Astrocyte of the hippocampus (primary cell): ENCODE measurements at regions not wholly inside any gene's neighbourhood (a gene's known extent, or its start where the extent isn't known, plus 50 kb on each side); places are given as distances from the start of the nearest gene placed in this dataset.

Source experiments
- DNase-seq: peaks from one replicate; pipeline ENCODE4 v3.0.0; 2011; ENCODE audit warnings: low read depth, low spot score

DNA sequence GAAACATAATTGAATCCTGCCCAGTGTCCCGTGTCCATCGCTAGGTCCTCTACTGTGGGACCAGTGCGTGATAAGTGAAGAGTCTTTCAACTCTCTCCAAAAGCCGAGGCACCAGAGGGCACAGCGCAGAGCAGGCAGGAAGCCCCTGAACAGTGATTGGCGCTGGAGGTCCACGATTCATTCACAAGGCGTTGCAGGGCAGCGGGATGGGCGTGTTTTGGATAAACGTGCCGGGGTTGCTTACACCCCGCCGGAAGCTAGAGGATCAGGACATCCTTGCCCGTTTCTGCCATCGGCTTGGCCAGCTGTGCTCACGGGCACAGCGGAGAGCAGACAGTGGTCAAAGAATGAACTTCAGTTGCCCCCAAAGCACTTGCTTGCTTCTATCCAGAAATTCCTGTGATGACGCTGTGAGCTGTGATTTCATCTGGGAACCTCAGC lies 86.0 kb upstream of the PFKP start:
- peak; percentile 61 for DNase-seq

DNA sequence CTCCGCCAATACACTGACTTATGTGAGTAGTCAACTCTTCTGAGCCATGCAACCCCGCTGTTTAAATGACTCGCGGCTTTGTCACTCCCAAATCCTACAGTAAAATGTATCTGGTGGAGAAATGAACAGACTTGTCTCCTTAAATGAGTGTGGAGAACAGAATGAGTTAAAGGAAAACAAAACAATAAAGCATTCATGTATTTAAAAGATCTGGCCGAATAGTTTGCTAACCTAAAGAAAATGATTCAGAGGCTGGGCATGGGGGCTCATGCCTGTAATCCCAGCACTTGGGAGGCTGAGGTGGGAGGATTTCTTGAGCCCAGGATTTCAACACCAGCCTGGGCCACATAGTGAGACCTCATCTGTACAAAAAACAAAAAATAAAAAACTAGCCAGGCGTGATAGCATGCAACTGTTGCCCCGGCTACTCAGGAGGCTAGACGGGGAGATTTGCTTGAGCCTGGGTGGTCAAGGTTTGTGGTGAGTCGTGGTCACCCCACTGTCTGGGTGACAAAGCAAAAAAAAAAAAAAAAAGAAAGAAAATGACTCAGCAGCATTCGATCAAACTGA lies 86.5 kb upstream of the PFKP start:
- peak; percentile 70 for DNase-seq

- DNase-seq: peak; percentile 74
These were observed 87.2 kb upstream of the PFKP start for GRCh38 chr10:2980116-2980515.

DNA sequence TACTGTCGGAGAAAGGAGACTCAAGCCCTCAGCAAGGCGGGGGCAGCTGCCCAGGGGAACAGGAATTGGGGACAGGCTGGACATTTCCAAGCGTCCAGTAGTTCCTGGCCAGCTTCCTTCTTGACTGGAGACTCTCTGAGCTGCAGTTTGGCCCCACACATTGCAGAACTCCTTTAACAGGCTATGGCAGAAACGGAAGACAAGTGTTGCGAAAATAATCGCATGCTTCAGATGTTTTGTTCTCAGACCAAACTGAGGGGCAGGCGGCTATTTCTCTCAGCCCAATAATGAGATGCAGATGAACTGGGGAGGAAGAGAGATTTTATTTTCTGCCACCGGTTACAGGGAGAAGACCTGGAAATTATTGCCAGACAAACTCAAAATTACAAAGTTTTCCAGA lies 88.0 kb upstream of the PFKP start:
- DNase-seq: peak; percentile 68

DNA sequence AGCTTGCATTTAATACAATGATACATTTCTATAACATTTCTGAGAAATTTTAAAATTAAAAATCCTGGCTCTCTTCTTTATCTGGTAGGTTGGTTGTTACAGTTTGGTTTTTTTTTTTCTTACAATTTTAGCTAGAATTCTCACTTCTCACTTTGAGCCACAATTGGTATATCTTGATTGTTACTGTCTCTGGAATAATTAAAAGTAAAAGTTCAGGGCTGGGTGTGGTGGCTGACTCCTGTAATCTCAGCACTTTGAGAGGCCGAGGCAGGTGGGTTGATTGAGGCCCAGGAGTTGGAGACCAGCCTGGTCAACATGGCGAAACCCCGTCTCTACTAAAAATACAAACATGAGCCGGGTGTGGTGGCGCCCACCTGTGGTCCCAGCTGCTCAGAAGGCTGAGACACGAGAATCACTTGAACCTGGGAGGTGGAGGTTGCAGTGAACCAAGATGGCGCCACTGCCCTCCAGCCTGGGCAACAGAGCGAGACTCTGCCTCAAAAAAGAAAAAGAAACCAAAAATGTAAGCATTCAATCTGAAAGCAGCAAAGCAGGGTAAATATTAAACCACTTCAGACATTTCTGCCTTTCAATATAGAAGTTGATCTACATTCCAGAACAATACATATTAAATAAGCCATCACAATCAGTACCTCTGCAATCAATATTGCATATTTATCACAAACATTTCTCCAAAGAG lies 88.6 kb upstream of the PFKP start:
- DNase-seq: no peak

DNA sequence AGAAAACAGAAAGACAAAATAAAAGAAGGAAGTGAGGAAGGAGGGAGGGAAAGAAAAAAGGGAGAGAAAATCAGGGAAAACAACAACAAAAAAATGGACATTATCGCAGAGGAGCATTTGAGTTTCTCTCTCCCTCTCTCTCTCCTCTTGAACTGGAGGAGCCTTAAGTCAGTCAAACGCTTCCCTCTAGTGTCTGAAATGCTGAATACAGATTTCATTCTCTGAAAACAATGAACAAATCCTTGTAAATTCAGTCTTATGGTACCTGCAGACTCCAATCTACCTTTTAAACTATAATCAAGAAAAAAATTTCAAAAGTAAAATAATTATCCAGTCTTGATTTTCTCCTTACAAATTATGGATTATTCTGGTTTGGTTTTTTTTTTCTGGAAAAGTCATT lies 89.2 kb upstream of the PFKP start:
- peak; percentile 77 for DNase-seq

GRCh38 chr10:2974503-2975207 lies 92.7 kb upstream of the PFKP start:
- DNase-seq: no peak

DNA sequence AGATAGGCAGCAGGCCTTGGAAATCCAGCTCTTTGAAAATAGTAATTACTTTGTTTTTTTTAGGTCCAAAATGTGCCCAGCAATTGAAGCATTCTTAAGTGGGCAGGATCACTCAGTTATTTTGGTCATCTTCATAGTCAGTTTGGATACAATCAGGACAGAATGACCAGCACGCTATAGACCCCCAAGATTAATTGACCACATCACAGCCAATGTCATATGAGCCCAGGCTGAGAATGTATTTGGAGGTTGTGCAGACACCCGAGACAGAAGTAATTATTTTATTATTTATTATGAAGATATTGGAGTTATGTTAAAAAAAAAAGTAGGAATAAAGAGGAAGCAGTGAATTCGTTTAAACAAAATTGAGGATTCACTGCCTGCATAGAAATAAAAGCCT lies 93.3 kb upstream of the PFKP start:
- DNase-seq: no peak

GRCh38 chr10:2972810-2973209 lies 94.5 kb upstream of the PFKP start:
- no peak for DNase-seq

DNA sequence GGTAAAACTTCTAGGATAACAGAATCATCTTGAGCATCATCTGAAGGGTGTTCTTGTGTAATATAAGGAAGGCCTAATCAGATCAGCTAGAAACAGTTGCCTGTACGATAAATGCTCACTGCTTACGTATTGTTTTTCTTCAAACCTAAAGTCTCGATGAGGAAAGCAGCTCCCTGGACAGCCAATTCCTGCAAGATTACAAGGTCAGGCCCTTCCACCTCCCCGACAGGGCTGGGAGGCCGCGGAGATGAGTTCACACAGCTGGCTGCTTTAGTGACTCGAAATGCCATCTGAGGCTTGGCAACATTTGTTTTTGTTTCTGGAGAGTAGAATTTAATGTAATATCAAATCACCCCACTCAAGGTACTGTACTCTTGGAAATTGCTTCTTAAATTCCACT lies 95.1 kb upstream of the PFKP start:
- DNase-seq: no peak

- no peak for DNase-seq
These were observed 97.0 kb upstream of the PFKP start for GRCh38 chr10:2970190-2970823.

DNA sequence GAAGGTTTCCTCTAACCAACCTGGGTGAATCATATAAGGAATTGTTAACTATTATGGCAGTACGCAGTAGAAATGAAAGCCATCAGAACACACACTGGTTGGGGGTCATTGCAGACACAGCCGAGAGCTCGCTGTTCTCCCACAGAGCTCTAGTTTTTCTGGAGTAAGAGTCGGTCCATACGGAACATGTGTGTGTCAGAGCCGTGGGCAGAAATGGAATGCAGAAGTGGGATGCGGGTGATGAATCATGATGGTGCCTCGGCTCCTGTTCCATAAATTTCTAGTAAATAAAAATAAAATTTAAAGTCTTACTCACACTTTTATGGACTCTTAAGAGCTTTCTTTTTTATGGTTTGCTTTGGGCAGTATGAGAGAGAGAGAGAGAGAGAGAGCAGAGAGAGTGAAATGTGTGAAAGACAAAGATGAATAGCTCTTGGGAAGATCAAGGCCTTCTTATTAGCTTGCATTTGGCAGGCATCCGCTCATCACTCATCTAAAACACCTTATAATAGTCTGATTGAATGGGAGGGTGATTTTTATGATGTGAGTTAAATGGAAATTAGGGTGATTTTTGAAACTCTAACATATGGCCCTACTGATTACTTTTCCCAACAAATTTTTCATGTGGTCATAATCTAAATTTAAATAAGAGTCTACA lies 98.8 kb upstream of the PFKP start:
- peak; percentile 69 for DNase-seq

DNA sequence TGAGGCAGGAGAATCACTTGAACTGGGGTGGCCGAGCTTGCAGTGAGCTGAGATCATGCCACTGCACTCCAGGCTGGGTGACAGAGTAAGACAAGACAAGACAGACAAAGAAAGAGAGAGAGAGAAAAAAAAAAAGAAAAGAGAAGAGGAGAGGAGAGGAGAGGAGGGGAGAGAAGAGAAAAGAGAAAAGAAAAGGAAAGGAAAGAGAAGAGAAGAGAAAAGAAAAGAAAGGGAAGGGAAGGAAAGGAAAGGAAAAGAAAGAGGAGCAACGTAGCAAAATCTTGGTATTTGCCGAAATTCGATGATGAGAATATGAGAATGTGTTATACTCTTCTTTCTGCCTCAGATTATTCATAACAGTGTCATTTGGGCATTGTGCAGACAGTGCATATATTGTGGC lies 101.2 kb upstream of the PFKP start:
- DNase-seq: no peak

- DNase-seq: peak; percentile 39
These were observed 102.6 kb upstream of the PFKP start for GRCh38 chr10:2964632-2965296.

- no peak for DNase-seq
These were observed 103.3 kb upstream of the PFKP start for GRCh38 chr10:2963889-2964631.

DNA sequence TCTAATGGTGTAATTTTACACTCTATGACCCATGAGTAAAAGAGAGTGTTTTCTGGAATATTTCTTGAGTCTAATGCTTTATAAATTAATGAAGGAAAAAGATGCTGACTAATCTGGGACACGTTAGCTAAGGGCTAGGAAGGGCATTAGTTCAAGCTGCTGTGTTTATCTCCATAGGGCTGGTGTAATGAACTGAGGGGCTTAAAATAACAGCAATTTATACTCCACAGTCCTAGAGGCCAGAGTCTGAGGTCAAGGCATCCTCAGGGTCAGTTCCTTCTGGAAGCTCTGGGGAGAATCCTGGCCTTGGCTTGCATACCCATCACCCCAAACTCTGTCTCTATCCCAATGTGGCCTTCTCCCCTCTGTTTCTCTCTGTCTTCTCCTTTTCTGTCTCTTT lies 105.2 kb upstream of the PFKP start:
- no peak for DNase-seq

GRCh38 chr10:2958659-2959058 lies 108.7 kb upstream of the PFKP start:
- no peak for DNase-seq

DNA sequence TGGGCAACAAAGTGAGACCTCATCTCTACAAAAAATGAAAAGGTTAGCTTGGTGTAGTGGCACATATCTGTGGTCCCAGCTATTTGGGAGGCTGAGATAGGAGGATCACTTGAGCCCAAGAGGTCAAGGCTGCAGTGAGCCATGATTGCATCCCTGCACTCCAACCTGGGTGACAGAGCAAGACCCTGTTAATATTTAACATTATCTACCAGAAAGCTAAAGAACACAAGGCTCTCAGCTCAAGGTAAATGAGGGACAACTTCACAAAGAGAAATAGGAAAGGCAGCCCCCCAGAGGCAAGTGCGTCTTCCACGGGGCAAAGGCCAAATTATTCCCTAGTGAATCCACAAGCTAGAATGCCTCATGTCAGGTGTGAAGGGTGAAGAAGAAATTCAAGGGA lies 109.6 kb upstream of the PFKP start:
- DNase-seq: no peak

DNA sequence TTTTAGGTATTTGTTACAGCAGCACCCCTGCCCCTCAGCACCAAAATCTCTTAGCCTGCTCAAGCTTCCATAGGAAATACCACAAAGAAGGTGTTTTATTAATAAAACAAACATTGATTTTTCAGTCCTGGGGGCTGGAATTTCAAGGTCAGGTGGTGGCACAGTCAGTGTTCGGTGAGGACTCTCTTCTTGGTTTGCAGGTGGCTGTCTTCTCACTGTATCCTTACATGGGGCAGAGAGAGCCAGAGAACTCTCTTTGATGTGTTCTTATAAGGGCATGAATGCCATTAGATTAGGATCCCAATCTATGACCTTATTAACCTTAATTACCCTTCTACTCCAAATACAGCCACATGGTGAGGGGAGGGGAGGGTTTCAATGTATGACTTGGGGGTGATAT lies 112.3 kb upstream of the PFKP start:
- DNase-seq: no peak

GRCh38 chr10:2953495-2953894 lies 113.9 kb upstream of the PFKP start:
- DNase-seq: no peak
